CD4-positive, alpha-beta T cell treated with Interleukin-21 for 1 hour (primary cell): ENCODE measurements at regions not wholly inside any gene's neighbourhood (a gene's known extent, or its start where the extent isn't known, plus 50 kb on each side); places are given as distances from the start of the nearest gene placed in this dataset.

ENCODE experiments used
- DNase-seq: peaks from one replicate; pipeline ENCODE4 v3.0.0-alpha.2; 2020

DNA sequence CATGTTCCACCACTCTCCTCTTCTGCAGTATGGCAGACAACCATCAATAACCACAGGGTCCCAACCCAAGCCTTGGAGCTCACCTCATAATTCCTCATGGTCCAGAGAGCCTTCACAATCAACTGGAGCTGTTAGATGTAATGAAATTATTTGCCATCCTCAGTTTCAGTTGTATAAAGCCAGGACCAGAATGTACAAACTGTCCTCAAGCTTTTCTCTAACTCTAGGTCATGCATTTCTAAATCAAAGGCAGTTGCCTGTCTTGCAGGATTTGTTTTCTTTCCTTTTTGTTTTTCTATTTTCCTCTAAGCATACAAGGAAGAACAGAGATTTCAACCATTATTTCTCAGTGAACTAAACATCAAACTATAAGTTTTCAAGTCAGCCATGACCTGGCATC, 182.5 kb upstream of the SERP2 start:
- DNase-seq: no peak

DNA sequence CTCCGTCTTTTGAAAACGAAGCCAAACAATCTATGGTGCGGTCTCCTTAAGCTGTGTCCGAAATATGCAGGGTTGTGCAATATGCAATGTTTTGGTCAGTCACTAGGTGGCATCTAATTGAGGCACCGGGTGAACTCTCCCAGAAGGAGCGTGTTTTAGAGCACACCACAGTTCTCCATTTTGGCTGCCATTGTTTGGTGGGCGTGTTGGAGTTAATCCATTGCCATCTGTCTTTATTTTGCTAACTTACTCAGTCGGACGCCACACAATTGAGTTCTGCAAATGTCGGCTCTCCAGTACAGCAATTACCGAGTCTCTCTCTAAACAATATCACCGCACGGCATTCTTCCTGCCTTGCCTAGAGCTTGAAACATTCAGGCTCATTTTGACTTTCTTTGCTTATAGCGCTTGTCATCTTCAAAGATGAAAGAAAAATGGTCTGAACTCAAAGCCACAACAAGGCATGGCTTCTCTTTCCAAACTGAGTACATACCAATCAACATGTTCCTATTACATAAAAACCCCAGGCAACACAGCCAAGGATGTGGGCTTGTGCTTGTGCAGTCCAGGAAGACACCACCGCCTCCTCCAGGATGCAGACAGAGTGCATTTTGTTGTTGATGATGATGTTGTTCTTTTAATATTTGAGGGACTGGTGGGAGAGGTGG, 182.0 kb upstream of the SERP2 start:
- peak; percentile 63 for DNase-seq

DNA sequence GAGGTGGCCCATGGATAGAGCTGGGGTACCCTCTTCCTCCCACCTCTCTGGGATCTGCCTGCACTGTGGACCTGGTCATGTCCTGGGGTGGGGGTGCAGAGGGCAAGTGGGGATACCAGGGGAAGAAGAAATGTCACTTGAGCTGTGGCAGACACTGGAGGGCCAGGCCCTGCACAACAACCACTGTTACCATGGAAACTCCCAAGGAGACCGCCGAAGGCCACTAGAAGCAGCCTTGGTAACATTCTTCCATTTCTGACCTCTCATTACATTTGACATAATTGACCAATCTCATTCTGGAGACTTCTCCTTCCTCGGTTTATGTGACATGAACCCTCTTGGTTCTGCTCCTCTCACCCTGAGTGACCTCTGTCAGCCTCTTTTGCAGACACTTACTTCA, 179.9 kb upstream of the SERP2 start:
- DNase-seq: no peak

DNA sequence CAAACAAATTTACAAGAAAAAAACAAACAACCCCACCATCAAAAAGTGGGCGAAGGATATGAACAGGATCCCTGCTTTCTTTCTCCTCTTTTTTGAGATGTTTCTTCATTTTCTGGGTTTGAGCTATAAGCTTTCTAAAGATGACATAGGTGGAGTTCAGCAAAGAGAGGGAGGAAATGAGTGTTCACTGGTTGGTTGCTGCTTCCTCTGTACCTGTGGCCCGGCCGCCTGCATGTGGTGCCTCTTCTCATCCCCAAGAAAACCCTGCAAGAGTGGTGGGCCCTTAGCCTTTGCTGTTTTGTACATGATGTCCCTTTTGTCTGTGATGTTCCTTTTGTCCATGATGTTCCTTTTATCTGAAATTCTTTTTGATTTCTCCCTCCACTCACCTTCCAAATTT, 178.4 kb upstream of the SERP2 start:
- no peak for DNase-seq

DNA sequence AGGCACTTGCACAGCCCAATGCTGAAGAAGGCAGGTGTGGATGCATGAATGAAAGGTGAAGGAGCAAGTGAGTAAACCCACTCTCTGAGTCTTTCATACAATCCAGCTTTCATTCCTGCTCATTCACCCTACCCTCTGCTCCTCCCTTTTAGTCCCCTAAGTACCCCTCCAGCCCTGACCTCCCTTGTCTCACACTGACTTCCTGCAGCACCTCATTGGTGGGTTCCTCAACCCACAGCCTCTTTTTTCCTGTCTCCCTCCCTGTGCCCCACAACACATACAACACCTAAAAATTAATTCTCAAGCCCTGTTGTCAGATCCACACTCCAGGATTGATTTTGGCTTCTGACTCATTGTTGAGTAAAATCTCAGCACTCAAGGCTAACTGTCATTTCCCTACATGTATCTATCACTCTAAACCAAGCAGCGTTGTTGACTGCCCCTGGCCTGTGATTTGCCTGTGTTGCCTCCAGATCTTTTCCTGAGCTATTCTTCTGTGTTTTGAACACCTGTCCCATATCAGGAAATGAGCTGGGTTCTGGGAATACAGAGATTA, 177.3 kb upstream of the SERP2 start:
- no peak for DNase-seq

DNA sequence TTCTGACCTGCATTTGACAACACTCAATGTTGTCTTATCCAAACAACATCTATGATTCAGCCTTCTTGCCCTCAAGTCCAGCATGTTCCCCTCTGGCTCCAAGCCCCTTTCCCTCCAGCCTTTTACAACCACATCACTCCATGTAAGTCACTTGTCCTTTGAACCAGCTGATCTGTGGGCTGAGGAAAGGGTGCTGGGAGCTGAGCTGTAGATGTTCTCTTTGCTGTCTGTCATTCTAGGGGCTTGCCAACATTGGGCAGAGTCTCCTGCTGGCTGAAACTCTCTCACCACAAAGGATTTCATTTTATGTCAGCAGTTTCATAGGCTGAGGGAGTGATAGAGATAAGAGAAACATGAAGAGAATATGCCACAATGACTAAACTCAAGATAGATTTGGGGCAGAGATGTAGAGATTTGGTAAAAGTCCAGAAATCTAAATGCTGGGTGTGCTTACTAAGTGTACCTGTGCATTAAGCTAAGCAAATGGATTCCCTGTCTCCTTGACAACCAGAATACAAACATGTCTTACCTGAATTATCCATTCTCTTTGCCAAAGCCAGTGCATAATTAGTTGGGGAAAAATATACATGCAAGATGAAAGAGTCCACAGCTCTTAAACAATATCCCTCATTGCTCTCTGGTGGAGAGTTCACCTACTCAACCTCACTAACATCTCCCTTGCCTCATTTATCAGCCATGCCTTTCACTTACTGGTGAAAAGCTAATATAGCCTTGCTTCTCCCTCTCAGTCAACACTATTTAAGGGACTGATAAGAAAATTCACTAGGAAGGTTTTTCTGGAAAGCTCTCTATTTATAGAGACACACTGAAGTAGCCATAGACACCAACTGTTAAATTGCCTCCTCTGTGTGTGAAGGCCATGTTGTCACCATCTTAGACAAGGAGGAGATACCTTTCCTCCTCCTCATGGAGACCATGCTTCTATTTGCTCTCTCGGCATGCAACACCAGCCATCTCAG, 175.5 kb upstream of the SERP2 start:
- no peak for DNase-seq

DNA sequence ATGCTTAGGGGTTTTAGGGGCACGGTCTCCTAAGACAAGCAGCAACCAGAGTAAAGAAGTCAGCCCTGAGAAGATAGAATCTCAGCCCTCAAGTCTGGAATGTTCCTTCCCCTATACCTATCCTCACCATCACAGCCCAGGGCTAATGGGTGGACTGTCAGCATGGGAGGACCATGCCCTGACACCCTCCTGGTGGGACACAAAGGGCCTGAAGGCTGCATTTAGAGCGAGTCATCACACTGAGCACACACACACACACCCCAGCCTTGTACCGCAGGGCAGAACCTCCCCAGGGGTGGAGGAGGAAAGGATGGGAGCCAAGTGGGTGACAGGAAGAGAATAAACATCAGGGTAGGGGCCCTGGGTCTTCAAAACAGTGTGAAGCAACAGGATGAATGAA, 174.8 kb upstream of the SERP2 start:
- DNase-seq: no peak

DNA sequence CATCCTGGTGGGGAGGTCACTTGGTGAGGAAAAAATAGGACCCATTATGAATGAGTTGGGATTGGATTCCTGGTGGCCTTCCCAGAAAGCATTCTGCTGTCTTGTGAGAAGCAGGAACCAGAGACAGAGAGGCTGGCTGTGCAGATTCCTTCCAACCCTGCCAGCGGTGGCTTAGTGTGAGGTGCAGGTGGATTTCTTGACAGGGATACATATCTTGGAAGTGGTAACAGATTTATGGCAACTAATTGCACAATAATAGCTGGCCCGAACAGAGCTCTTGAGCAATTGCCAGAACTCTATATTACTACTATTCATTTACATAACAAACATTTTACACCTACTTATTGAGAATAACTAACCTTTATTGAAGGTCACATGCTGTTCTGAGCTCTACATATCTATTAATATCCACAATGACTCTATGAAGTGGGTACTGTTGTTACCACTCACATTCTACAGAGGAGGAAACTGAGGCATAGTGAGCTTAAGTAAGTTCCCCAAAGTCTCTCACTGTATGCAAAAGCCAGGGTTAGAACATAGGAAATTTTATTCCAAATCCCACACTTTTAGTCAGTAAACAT, 173.9 kb upstream of the SERP2 start:
- no peak for DNase-seq

DNA sequence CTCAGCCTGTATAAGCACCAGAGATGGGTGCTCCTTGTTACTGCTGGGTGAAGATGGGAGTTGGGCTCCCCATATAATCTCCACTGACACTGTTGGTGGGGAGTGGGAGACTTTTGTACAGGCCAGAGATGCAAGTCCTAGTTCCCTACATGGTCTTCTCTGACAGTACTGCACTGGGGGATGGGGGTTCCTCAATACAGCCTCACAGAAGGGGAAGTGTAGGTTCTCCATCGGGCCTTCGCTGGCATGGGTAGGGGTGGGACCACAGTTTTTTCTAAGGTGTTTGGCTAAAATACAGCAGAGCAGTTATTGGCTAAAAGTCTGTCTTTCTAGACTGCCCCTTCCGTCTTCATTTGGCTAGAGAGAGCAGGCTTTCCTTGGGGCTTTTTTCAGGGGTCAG, 167.2 kb upstream of the SERP2 start:
- no peak for DNase-seq

DNA sequence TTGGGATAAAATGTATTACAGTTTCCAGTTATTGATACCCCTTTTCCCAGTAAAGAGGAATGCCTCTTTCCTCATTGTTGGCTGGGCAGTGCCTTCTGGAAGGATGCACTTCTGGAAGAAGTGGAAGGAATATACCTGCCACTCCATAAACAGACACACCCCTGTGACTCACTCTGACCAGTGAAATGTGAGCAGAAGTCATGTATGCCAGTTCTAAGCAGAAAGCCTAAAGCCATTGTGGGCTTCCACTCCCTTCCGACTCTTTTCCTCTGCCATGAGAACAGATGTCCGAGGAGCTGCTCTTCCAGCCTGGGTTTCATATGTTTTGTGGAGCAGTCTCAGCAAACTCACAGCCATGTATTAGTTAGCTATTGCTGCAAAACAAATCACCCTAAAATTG, 166.1 kb upstream of the SERP2 start:
- no peak for DNase-seq

DNA sequence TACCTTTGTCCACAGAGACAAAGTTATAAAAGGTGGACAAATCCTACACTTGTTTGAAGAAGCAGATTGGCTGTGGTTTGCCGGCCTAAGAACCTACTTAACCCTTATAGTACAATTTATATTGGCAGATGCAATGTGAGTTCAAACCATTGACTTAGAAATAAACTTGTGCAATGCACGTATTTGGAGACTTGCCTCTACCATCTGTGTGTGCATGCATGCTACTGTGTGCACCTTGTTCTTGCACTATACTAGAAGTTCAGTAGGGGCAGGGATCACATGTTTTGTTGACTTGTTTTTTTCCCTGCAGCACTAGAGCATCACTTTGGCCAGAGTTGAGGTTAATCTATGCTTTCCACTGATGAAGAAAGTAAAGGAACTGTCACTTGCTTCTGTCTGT, 163.1 kb upstream of the SERP2 start:
- no peak for DNase-seq

DNA sequence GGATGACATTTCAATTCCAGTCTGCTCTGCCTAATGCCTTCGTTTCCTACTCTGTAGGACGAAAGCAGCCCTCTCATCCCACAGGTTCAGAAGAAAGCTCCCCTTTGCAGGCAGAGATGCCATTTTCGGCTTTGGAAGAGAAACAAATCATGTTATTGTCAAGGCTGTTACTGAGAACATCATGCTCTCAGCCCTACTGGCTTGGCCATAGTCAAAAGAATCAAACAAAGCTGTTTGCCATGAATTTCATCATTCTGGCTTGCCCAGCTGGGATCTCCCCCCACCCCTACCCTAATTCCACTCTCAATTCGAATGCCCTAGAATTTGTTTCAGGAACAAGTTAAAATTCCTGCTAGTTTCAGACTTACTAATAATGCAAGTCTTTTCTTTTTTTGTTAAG, 162.3 kb upstream of the SERP2 start:
- no peak for DNase-seq

DNA sequence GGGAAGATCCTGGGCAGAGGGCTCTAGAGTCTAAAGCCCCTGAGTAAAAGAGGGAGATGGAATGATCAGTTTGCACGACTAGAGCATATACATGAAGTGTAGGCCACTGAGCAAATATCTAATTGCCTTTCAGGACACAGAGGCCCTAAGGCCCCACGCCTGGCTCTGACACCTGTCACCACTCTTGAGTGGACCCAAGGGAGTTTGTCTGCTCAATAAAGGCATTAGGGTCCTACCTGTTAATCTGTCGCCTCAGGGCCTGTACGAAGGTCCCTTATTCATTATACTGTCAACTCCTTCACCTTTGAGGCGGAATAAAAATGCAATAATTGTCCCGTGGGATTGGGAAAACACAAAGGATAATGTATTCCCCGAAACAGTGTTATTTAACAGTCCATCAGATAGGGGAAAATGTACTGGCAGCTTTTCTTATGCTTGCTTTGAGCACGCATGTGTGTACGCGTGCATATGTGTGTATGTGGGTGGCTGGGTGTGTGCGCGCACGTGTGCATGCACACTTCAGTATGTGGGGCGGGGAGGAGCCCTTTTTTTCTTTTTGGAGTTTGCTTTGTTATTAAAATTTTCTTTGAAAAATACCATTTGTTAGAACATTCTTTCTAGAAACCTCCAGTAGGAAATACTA, 161.8 kb upstream of the SERP2 start:
- DNase-seq: no peak

DNA sequence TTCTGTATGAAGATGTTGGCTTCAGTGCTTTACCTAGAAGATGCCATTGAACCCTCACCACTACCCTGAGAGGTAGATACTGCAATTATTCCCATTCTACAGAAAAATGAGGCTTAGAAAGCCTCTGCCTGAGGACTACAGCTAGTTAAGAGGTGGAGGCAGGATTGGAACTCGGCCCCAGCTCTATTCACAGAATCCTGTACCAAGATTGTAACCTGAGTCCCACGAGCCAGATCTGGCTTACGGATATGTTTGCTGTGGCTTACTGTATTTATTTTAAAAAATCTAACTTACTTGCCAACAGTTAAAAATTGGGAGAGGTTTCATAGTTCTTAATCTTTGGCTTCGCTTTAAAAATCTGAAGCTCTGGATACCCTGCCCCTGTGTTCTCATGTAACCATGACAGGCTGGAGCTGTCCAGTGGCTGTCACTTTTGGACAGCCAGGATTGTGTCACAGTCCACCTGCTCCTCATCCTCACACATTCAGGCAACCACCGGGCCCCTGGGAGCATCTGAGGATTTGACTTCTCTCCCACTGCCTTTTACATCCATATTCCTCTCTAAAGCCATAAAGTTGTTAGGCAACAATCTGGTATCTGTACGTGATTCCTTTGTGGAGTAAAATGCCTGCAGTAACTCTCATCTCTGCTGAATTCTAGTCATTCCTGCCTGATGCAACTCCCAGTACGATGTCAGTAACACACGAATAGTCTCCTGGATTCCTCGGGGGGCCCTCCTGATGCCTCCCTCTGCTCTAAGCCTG, 160.8 kb upstream of the SERP2 start:
- no peak for DNase-seq

DNA sequence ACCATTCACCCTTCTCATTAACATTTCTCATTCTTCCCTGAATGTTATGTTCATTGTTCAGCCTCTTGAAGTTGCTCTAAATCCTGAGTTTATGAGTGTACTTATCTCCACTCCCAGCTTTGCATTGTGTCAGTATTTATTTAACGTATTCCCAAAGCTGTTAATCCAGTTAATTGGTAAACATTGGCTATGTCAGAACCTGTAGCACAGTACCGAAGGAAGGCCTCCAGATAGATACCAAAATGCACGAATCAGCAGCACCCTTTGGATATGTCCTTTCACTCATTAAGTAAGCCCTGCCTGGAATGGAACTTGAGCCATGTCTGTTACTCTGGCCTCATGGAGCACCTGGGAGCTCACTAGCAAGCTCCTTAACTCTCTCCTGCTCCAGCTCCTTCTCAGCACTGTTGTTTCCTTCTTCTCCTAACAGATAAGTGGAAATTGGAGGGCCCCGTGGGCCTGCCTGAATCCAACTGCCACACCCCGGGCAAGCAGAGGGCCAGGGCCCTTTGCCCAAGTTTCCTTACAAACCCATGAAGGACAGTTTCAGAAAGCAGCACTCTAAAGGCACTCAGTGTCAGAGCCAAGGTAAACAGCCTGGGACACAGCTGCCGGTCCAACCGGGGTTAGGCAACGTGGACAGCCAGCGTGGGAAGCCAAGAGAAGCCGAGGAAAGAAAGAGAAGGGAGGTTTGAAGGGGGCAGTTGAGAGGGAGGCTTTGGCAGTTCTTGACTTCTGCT, 155.0 kb upstream of the SERP2 start:
- no peak for DNase-seq

DNA sequence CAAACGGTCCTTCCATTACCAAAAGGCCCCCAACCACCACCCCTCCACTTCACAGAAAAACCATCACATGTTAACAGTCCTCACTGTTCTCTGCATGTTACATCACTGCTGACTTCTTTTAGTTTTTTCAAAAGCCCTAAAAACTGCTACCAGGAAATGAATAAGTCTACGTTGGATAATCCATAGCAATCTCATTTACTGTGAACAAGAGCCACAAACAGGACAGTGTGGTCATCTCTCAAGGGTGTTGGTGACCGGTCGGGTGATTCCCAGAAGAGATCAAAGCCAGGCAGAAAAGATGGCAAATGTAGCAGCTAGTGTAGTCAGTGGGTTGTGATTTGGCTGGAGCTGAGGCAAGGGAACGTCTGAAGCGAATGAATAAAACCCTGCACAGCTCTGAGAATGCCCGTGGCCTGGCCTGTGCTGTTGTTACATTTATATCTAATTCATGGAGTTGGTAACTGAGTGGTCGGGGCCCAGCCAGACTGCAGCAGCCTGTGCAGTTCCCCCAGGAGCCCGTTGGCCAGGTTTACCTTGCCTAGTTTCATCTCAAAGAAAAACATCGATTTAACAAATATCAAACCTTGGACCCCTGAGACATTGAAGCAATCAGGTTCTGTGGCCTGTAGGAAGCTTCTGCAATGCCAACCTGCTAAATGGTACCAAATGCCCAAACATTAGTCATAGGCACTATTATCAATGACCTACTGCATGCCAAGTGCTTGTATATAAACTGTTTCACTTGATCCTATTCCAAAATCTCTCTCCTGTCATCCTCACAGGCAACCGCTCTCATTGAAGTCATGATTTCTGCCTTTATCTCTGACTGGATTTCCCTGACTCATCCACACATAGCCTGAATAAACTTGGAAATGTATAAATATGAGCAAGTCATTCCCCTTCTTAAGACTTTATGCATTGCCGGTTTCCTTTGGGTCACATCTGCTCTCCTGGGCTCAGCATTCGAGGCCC, 153.8 kb upstream of the SERP2 start:
- no peak for DNase-seq

DNA sequence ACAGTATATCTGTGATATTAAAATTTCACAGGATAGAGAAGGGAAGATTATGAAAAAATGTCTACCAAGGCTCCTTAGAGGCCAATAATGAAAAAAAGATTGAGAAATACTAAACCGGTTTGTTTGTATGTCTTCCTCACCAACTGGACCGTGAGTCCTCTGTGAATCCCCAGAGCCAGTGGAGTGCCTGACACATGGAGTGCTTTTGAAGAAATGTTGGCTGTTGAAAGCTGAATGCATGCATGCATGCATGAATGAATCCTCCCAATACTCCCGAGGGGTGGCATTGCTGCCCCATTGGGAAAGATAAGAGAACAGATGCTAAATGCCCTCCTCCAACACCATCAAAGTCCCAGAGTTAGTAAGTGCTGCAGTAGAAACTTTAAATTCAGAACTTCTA, 152.7 kb upstream of the SERP2 start:
- DNase-seq: no peak

DNA sequence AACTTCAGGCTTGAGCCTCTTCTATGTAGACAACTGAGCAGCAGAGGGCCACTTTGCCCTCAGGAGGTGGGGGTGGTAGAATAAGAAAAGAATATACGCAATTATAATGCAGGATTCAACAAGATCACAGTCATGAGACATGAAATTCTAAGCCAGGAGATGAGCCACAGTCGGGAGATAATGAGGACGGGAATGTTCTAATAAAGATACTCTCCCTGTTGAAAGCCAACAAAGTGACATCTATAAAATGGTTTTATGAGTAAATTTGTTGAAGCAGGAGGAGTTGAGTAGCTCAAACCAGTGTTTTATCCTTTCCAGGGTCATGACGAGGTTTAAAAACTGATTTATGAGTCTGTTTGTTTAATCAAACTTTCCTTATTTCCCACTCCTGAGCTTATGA, 152.0 kb upstream of the SERP2 start:
- no peak for DNase-seq

DNA sequence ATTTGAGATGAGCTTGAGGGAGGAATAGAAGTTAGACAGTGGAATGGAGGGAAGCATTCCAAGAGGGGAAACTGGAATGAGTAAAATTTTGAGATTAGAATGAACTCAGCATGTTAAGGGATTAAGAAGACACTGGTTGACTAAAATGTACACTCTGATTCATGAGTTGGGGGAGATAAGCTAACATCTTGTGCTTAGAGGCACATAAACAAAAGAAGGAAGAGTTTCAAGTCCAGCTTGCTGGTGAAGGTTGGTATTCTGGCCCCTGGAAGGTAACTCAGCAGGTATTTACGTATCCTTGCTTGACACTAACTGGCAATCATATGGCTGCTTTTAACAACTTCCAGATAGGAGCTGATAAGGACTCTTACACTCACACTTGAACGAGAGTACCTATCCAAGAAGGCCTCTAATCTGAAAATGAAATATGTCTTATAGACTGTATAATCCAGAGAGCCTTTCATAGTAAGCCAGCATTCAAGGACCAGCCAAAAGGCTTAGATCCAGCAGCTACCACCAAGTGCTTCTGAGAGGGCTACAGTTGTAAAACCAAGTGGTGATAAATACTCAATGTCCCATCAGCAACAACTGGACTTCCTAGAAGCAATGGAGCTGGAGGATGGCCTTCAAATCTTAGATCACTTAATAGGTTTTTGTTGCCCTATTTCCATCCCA, 149.7 kb upstream of the SERP2 start:
- DNase-seq: no peak
